ENCODE measurements at regions not wholly inside any gene's neighbourhood (a gene's known extent, or its start where the extent isn't known, plus 50 kb on each side); places are given as distances from the start of the nearest gene placed in this dataset.
A peak's percentile ranks its signal among the peaks of the same experiment; 100 is the strongest.
"Not testable (repeated sequence)": the region's sequence is repeated elsewhere in the genome, so short reads cannot be mapped to it uniquely, and the experiment has no call there.

GRCh38 chr4:69013933-69014332, 62.3 kb upstream of the UGT2A3 start:
- not testable (repeated sequence) for DNase-seq (ENCODE audit: low spot score)

- DNase-seq (ENCODE audit: low spot score) = not testable (repeated sequence)
These were observed 66.4 kb upstream of the UGT2A3 start for GRCh38 chr4:69017986-69018385.

GRCh38 chr4:69019538-69020461, 68.2 kb upstream of the UGT2A3 start:
- DNase-seq (ENCODE audit: low spot score) = not testable (repeated sequence)

- DNase-seq (ENCODE audit: low spot score) = not testable (repeated sequence)
These were observed 68.8 kb upstream of the UGT2A3 start for GRCh38 chr4:69020462-69020807.

- DNase-seq (ENCODE audit: low spot score) = peak; percentile 8
These were observed 70.9 kb upstream of the UGT2B7 start for GRCh38 chr4:69025191-69025998.

- DNase-seq (ENCODE audit: low spot score) = no peak
These were observed 70.3 kb upstream of the UGT2B7 start for GRCh38 chr4:69025999-69026387.

- DNase-seq (ENCODE audit: low spot score) = no peak
These were observed 69.3 kb upstream of the UGT2B7 start for GRCh38 chr4:69026974-69027373.

- DNase-seq (ENCODE audit: low spot score) = no peak
These were observed 65.9 kb upstream of the UGT2B7 start for GRCh38 chr4:69030326-69030725.

- DNase-seq (ENCODE audit: low spot score) = no peak
These were observed 63.2 kb upstream of the UGT2B7 start for GRCh38 chr4:69032847-69033638.

GRCh38 chr4:69034315-69034740, 61.9 kb upstream of the UGT2B7 start:
- not testable (repeated sequence) for DNase-seq (ENCODE audit: low spot score)

- no peak for DNase-seq (ENCODE audit: low spot score)
These were observed 57.7 kb upstream of the UGT2B7 start for GRCh38 chr4:69038582-69038981.

- DNase-seq (ENCODE audit: low spot score) = no peak
These were observed 57.2 kb upstream of the UGT2B7 start for GRCh38 chr4:69039071-69039470.

GRCh38 chr4:69044247-69044646, 52.0 kb upstream of the UGT2B7 start:
- no peak for DNase-seq (ENCODE audit: low spot score)

Measured in cerebellar cortex (tissue), 1 donor.